Skeletal muscle satellite cell (primary cell): ENCODE measurements at regions not wholly inside any gene's neighbourhood (a gene's known extent, or its start where the extent isn't known, plus 50 kb on each side); places are given as distances from the start of the nearest gene placed in this dataset.
"Not testable (repeated sequence)": the region's sequence is repeated elsewhere in the genome, so short reads cannot be mapped to it uniquely, and the experiment has no call there.

ENCODE experiments used
- H3K27me3 ChIP-seq: 2 replicates; pipeline ENCODE4 v1.7.0; 2013; ENCODE audit warnings: low read length; ENCODE audit not compliant: control insufficient read depth, insufficient read depth
- H3K36me3 ChIP-seq: 2 replicates; pipeline ENCODE4 v1.7.0; 2013; ENCODE audit warnings: mild to moderate bottlenecking, control low read depth, low read length; ENCODE audit not compliant: insufficient read depth
- H3K4me1 ChIP-seq: 2 replicates; pipeline ENCODE4 v1.7.0; 2013; ENCODE audit warnings: low read length; ENCODE audit not compliant: control insufficient read depth, insufficient read depth
- H3K4me2 ChIP-seq: 2 replicates; pipeline ENCODE4 v1.7.0; 2013; ENCODE audit warnings: mild to moderate bottlenecking, low read length
- H3K4me3 ChIP-seq: 2 replicates; pipeline ENCODE4 v1.7.0; 2013; ENCODE audit warnings: low read length
- H3K9ac ChIP-seq: 2 replicates; pipeline ENCODE4 v1.7.0; 2013; ENCODE audit warnings: mild to moderate bottlenecking, low read depth, low read length, moderate library complexity
- H3K9me3 ChIP-seq: replicated peaks from 2 replicates; pipeline ENCODE4 v1.7.0; 2013; ENCODE audit warnings: mild to moderate bottlenecking, control low read depth, low read length

GRCh38 chr6:82419132-82419581, 55.5 kb downstream of the TPBG start:
- no peaks in the 10 kb centered on the region for H3K27me3 ChIP-seq
- H3K9me3 ChIP-seq, result no peaks in the 10 kb centered on the region
- H3K4me3 ChIP-seq, result no peak overlapping the region
- H3K36me3 ChIP-seq, result no peaks in the 10 kb centered on the region
- no peak overlapping the region for H3K4me2 ChIP-seq
- no peak overlapping the region for H3K9ac ChIP-seq
- no peaks in the 10 kb centered on the region for H3K4me1 ChIP-seq

DNA sequence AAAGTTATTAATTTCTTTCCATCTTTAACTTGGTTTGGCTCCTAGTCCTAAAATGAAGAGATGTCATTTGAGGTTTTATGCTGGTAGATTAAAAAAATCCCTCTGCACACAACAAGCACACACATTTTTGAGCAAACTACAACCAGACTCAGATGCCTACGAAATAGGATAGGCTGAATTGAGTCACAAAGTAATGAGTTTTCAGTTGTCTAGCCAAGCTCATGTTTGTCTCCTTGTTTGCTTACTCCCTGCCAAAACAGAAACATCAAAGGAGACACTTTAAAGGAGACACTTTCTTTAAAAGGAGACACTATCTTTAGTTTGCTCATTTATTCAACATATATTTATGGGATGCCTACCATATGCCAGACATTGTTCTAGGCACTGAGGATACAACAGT, 56.2 kb downstream of the TPBG start:
- Histone ChIP-seq H3K4me1 (no peaks in the 10 kb centered on the region), H3K9me3 (no peaks in the 10 kb centered on the region), H3K27me3 (no peaks in the 10 kb centered on the region), H3K9ac (no peak overlapping the region), H3K4me3 (no peak overlapping the region), H3K4me2 (no peak overlapping the region), H3K36me3 (no peaks in the 10 kb centered on the region)

DNA sequence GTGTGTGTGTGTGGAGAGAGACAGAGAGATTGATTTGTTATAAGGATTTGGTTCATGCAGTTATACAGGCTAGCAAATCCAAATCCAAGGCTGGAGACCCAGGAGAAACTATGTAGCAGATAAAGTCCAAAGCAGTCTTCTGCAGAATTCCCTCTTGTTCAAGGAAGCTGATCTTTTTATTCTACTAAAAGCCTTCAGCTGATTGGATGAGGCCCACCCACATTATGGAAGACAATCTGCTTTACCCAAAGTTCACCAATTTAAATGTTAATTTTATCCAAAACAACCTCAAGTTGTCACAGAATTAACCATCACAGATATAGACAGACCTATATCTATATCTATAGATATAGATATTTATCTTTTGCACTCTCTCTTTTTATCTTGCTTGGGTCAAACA, 67.0 kb downstream of the TPBG start:
- Histone ChIP-seq H3K4me1 (no peaks in the 10 kb centered on the region), H3K27me3 (no peaks in the 10 kb centered on the region), H3K9ac (no peak overlapping the region), H3K9me3 (no peaks in the 10 kb centered on the region), H3K4me3 (no peak overlapping the region), H3K36me3 (no peaks in the 10 kb centered on the region), H3K4me2 (no peak overlapping the region)

- H3K9ac ChIP-seq, result no peak overlapping the region
- no peaks in the 10 kb centered on the region for H3K27me3 ChIP-seq
- no peak overlapping the region for H3K4me2 ChIP-seq
- H3K4me1 ChIP-seq, result no peaks in the 10 kb centered on the region
- no peaks in the 10 kb centered on the region for H3K36me3 ChIP-seq
- no peak overlapping the region for H3K4me3 ChIP-seq
- no peaks in the 10 kb centered on the region for H3K9me3 ChIP-seq
Observed at GRCh38 chr6:82436740-82437139, 73.1 kb downstream of the TPBG start.

DNA sequence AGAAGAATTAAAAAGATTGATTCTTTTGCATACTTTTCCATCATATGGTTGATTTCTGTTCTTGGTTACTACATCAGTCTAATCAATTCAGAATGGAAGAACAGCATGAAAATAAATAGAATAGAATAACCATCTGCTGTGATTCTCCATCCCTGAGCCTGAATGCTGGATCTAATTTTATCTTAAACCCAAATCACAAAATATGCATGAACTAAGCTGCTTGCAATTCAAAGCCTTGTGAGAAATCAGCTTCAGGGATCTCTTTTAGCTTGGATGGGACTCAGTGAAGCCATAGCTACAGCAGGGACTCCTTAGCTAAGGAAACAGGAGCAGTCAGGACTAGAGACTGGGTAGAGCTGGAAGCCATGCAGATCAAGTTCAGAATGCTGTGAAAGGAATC, 74.1 kb downstream of the TPBG start:
- H3K27me3 ChIP-seq, result no peaks in the 10 kb centered on the region
- no peak overlapping the region for H3K4me3 ChIP-seq
- H3K36me3 ChIP-seq, result no peaks in the 10 kb centered on the region
- H3K4me2 ChIP-seq, result no peak overlapping the region
- no peaks in the 10 kb centered on the region for H3K4me1 ChIP-seq
- H3K9me3 ChIP-seq, result no peaks in the 10 kb centered on the region
- H3K9ac ChIP-seq, result no peak overlapping the region

GRCh38 chr6:82441047-82441855, 77.6 kb downstream of the TPBG start:
- Histone ChIP-seq H3K27me3 (no peaks in the 10 kb centered on the region), H3K9me3 (no peaks in the 10 kb centered on the region), H3K4me2 (no peak overlapping the region), H3K9ac (no peak overlapping the region), H3K4me1 (no peaks in the 10 kb centered on the region), H3K4me3 (no peak overlapping the region), H3K36me3 (no peaks in the 10 kb centered on the region)

- no peaks in the 10 kb centered on the region for H3K4me1 ChIP-seq
- no peaks in the 10 kb centered on the region for H3K36me3 ChIP-seq
- H3K27me3 ChIP-seq, result no peaks in the 10 kb centered on the region
- no peak overlapping the region for H3K4me3 ChIP-seq
- no peaks in the 10 kb centered on the region for H3K9me3 ChIP-seq
- H3K9ac ChIP-seq, result no peak overlapping the region
- H3K4me2 ChIP-seq, result no peak overlapping the region
Observed at GRCh38 chr6:82442061-82442719, 78.6 kb downstream of the TPBG start.

- Histone ChIP-seq H3K4me1 (no peaks in the 10 kb centered on the region), H3K36me3 (no peaks in the 10 kb centered on the region), H3K27me3 (no peaks in the 10 kb centered on the region), H3K9me3 (no peaks in the 10 kb centered on the region), H3K4me3 (no peak overlapping the region), H3K9ac (no peak overlapping the region), H3K4me2 (no peak overlapping the region)
Observed at GRCh38 chr6:82458147-82458546, 94.5 kb downstream of the TPBG start.

- no peak overlapping the region for H3K9ac ChIP-seq
- H3K4me2 ChIP-seq, result no peak overlapping the region
- no peaks in the 10 kb centered on the region for H3K27me3 ChIP-seq
- H3K4me1 ChIP-seq, result no peaks in the 10 kb centered on the region
- H3K9me3 ChIP-seq, result no peaks in the 10 kb centered on the region
- H3K4me3 ChIP-seq, result no peak overlapping the region
- no peaks in the 10 kb centered on the region for H3K36me3 ChIP-seq
Observed at GRCh38 chr6:82458705-82459104, 95.1 kb downstream of the TPBG start.

DNA sequence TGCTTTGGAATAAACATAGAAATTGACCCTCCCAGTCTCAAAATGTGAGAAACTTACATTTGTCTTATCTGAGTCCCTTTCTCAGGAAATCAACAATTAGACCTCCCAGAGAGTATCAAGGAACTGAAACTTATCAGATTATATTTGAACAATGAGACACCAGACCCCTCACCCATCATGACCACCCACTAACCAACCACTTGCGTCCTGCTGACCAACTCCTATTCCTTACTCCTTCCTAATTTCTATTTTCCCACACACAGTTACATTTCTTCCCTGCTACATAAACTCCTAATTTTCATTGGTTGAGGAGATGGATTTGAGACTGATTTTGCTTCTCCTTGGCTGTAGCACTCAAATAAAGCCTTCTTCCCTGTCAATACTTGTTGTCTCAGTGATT, 97.9 kb downstream of the TPBG start:
- Histone ChIP-seq H3K36me3 (no peaks in the 10 kb centered on the region), H3K4me3 (no peak overlapping the region), H3K4me1 (no peaks in the 10 kb centered on the region), H3K4me2 (no peak overlapping the region), H3K27me3 (no peaks in the 10 kb centered on the region), H3K9me3 (no peaks in the 10 kb centered on the region), H3K9ac (no peak overlapping the region)

GRCh38 chr6:82467338-82467737, 103.7 kb downstream of the TPBG start:
- Histone ChIP-seq H3K4me3 (no peak overlapping the region), H3K9ac (no peak overlapping the region), H3K4me1 (no peaks in the 10 kb centered on the region), H3K4me2 (no peak overlapping the region), H3K36me3 (no peaks in the 10 kb centered on the region), H3K27me3 (no peaks in the 10 kb centered on the region), H3K9me3 (no peaks in the 10 kb centered on the region)

- H3K27me3 ChIP-seq, H3K36me3 ChIP-seq, H3K4me3 ChIP-seq, H3K9me3 ChIP-seq, H3K4me2 ChIP-seq, H3K4me1 ChIP-seq, H3K9ac ChIP-seq: not testable (repeated sequence)
Observed at GRCh38 chr6:82470123-82470522, 106.5 kb downstream of the TPBG start.
